HepG2 (cell line): ENCODE measurements at regions not wholly inside any gene's neighbourhood (a gene's known extent, or its start where the extent isn't known, plus 50 kb on each side); places are given as distances from the start of the nearest gene placed in this dataset.
"Not testable (repeated sequence)": the region's sequence is repeated elsewhere in the genome, so short reads cannot be mapped to it uniquely, and the experiment has no call there.

Source experiments
- ATAC-seq: fragments of 200-7000 bp; cut with Tn5 transposase; 3 replicates; pipeline ENCODE4 v1.9.1; 2020; ENCODE audit warnings: mild to moderate bottlenecking, moderate library complexity
- BruUV-seq: library from RNA; stranded (reverse); fragments of 400-500 nt; replicated peaks from 2 replicates; lab custom pipeline; 2021; lab: Mats Ljungman, UMichigan
- CTCF ChIA-PET: fragments of 300-600 bp; formaldehyde crosslinking; extraction: SDS; loops from one replicate; lab custom pipeline; 2021; ENCODE audit warnings: low total read pairs, inconsistent platforms, low intra/inter-chr PET ratio; lab: Yijun Ruan, JAX
- POLR2A ChIA-PET: fragments of 350-600 bp; sonication (Branson Sonifier 250); formaldehyde crosslinking; loops from one replicate; lab custom pipeline; 2020; ENCODE audit warnings: antibody characterized with exemption, inconsistent platforms; lab: Yijun Ruan, JAX
- DNase-seq: peaks from one replicate; pipeline ENCODE4 v3.0.0-alpha.2; 2015; ENCODE audit warnings: low spot score
- FAIRE-seq: peaks from 3 replicates; lab custom pipeline; 2011; peaks lifted over from hg19 to GRCh38; lab: Jason Lieb, UNC
- H2AFZ ChIP-seq: one replicate; pipeline ENCODE4 v1.6.1; 2011; ENCODE audit warnings: low read length, inconsistent platforms
- H3K27ac ChIP-seq: fragments of 300-600 bp; 3 replicates; pipeline ENCODE4 v1.8.0; 2011; ENCODE audit warnings: mixed run types, mild to moderate bottlenecking, mixed read lengths, low read length, inconsistent platforms; ENCODE audit not compliant: insufficient read depth; ENCODE audit errors: extremely low read length
- H3K27me3 ChIP-seq, 2 experiments: fragments of 200-600 bp in 1 of 2; 2 replicates in 1 of 2; 3 replicates in 1 of 2; pipeline versions ENCODE4 v1.6.0 to v1.8.0; 2011; ENCODE audit warnings: low read length in 2 of 2, mild to moderate bottlenecking in 2 of 2, moderate library complexity in 2 of 2, inconsistent platforms in 1 of 2; ENCODE audit not compliant: insufficient read depth in 2 of 2, control insufficient read depth in 1 of 2
- H3K36me3 ChIP-seq, 2 experiments: fragments of 200-600 bp in 1 of 2; replicated peaks in 1 of 2; 2 replicates in 1 of 2; 3 replicates in 1 of 2; pipeline versions ENCODE4 v1.5.1 to v1.8.0; 2011; ENCODE audit warnings: low read length in 2 of 2, inconsistent platforms in 1 of 2; ENCODE audit not compliant: insufficient read depth in 2 of 2, control insufficient read depth in 1 of 2
- H3K4me1 ChIP-seq: 2 replicates; pipeline ENCODE4 v1.5.1; 2012; ENCODE audit warnings: low read length, inconsistent platforms; ENCODE audit not compliant: insufficient read depth
- H3K4me2 ChIP-seq: 2 replicates; pipeline ENCODE4 v1.6.0; 2011; ENCODE audit warnings: low read depth, low read length, inconsistent platforms
- H3K4me3 ChIP-seq, 3 experiments: fragments of 200-600 bp in 1 of 3; sonication (generic), shearing (Covaris generic) in 1 of 3; replicated peaks in 1 of 3; 2 replicates each; pipeline ENCODE4 v1.5.1; 2011 to 2016; ENCODE audit warnings: low read length in 3 of 3, inconsistent platforms in 2 of 3, low read depth in 2 of 3, mild to moderate bottlenecking in 2 of 3, control low read depth in 1 of 3, mixed read lengths in 1 of 3; ENCODE audit not compliant: insufficient read depth in 1 of 3
- H3K79me2 ChIP-seq: one replicate; pipeline ENCODE4 v1.6.1; 2011; ENCODE audit warnings: low read length, inconsistent platforms; ENCODE audit not compliant: insufficient read depth
- H3K9ac ChIP-seq: 2 replicates; pipeline ENCODE4 v1.6.0; 2011; ENCODE audit warnings: mild to moderate bottlenecking, low read depth, low read length, inconsistent platforms; ENCODE audit not compliant: insufficient read depth
- H3K9me3 ChIP-seq: 2 replicates; pipeline ENCODE4 v1.5.1; 2012; ENCODE audit warnings: mild to moderate bottlenecking, low read length
- H4K20me1 ChIP-seq: 2 replicates; pipeline ENCODE4 v1.6.0; 2011; ENCODE audit warnings: inconsistent platforms, mild to moderate bottlenecking, low read length, moderate library complexity; ENCODE audit not compliant: insufficient read depth
- DBP ChIP-seq: sonication (generic); formaldehyde crosslinking; IDR thresholded peaks from 2 replicates; pipeline ENCODE4 v1.4.0; 2020; ENCODE audit warnings: missing genetic modification reagents; ENCODE audit errors: not compliant biosample characterization
- FOXC1 ChIP-seq: sonication (generic); formaldehyde crosslinking; IDR thresholded peaks from 2 replicates; pipeline ENCODE4 v1.8.0; 2022; ENCODE audit warnings: mild to moderate bottlenecking, missing genetic modification reagents, borderline replicate concordance
- KMT2A ChIP-seq: sonication (generic); formaldehyde crosslinking; IDR thresholded peaks from 2 replicates; pipeline ENCODE4 v1.4.0; 2020; ENCODE audit warnings: missing genetic modification reagents
- TP53 ChIP-seq: sonication (generic); formaldehyde crosslinking; conservative IDR thresholded peaks from 2 replicates; pipeline ENCODE4 v1.4.0; 2020; ENCODE audit warnings: missing genetic modification reagents
- ZNF251 ChIP-seq: sonication (generic); formaldehyde crosslinking; IDR thresholded peaks from 2 replicates; pipeline ENCODE4 v1.9.0; 2021; ENCODE audit warnings: mild to moderate bottlenecking, missing genetic modification reagents
- ZNF281 ChIP-seq: sonication (generic); formaldehyde crosslinking; IDR thresholded peaks from 2 replicates; pipeline ENCODE4 v1.4.0; 2020; ENCODE audit warnings: missing genetic modification reagents, borderline replicate concordance
- ZNF577 ChIP-seq: sonication (generic); formaldehyde crosslinking; IDR thresholded peaks from 2 replicates; pipeline ENCODE4 v1.4.0; 2020; ENCODE audit warnings: mild to moderate bottlenecking, low read depth, missing genetic modification reagents, borderline replicate concordance
- ZNF883 ChIP-seq: sonication (generic); formaldehyde crosslinking; IDR thresholded peaks from 2 replicates; pipeline ENCODE4 v1.5.1; 2020; ENCODE audit warnings: mild to moderate bottlenecking, missing genetic modification reagents; ENCODE audit errors: not compliant biosample characterization
- WGBS: methylation state at CpG from one replicate; pipeline ENCODE4 v1.1.6; 2017; ENCODE audit warnings: low lambda C conversion rate; 5-methylcytosine and 5-hydroxymethylcytosine counted together
- in situ Hi-C: cut with HindIII; loops from 2 replicates; pipeline ENCODE4 v1.10.0; 2017; ENCODE audit warnings: low pct_unique_long_range_greater_than_20kb; ENCODE audit not compliant: extremely low pct_ligation_motif_present
- intact Hi-C: fragments of 100-400 bp; cut with micrococcal nuclease; formaldehyde crosslinking; loops from one replicate; pipeline ENCODE4 v1.10.0; 2022; ENCODE audit not compliant: unreplicated experiment

GRCh38 chr3:125715651-125716050 is 120.4 kb upstream of the OSBPL11 start (continued):
- no peak for TF ChIP-seq TP53 (CRISPR knock-in tag)
- TF ChIP-seq ZNF251 (CRISPR knock-in tag): no peak
- no peak for TF ChIP-seq ZNF577
- no peak for TF ChIP-seq FOXC1 (CRISPR knock-in tag)
- no peak for TF ChIP-seq ZNF883 (CRISPR knock-in tag)
- TF ChIP-seq DBP (CRISPR knock-in tag): no peak
- no peak for TF ChIP-seq KMT2A (CRISPR knock-in tag)
- no peak for TF ChIP-seq ZNF281 (CRISPR knock-in tag)

GRCh38 chr3:125732151-125732550 is 136.9 kb upstream of the OSBPL11 start:
- POLR2A ChIA-PET, H3K4me1 ChIP-seq, H3K4me3 ChIP-seq, ATAC-seq, H3K27me3 ChIP-seq, H3K9me3 ChIP-seq, H3K79me2 ChIP-seq, intact Hi-C loops, H4K20me1 ChIP-seq, FAIRE-seq, H3K4me2 ChIP-seq, H3K36me3 ChIP-seq, H2AFZ ChIP-seq, in situ Hi-C loops, H3K9ac ChIP-seq, DNase-seq, H3K27ac ChIP-seq, BruUV-seq, CTCF ChIA-PET: not testable (repeated sequence)
- 49% methylated on average over 11 of the region's 11 CpGs for WGBS
